ENCODE measurements at regions not wholly inside any gene's neighbourhood (a gene's known extent, or its start where the extent isn't known, plus 50 kb on each side); places are given as distances from the start of the nearest gene placed in this dataset.
A peak's percentile ranks its signal among the peaks of the same experiment; 100 is the strongest.

DNA sequence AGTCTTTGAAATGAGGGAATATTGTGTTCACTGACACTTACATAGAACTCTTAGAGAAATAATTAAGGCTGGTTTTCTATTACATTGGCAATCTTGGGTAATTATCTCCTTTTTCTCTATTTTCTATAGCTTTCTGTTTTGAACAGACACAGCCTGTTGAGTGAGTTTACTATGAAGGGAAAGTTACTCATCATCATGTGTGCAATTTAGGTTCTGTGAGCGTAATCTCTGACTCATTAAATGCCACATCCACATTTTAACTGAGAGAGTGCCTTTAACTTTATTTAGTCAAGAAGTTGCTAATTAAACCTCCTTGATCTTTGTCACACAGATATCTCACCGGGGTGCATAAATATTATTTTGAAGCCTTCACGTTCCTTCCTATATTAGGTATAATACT is 174.0 kb upstream of the SLC8A1 start:
- Histone ChIP-seq H3K36me3 (ENCODE audit: insufficient read depth in 1 of 2, low read depth in 1 of 2) (no peaks in the 10 kb centered on the region), H3K4me1 (no peaks in the 10 kb centered on the region), H3K9me3 (no peaks in the 10 kb centered on the region), H3K27ac (no peak overlapping the region), H3K4me3 (no peak overlapping the region), H3K27me3 (ENCODE audit: insufficient read depth in 3 of 3, low read length in 2 of 3) (no peaks in the 10 kb centered on the region)
- ATAC-seq, result no peak
- WGBS, 3 donors, result 85 to 88% (median 87%) methylated on average over 3 of the region's 3 CpGs
- no peak for DNase-seq
- no peak for TF ChIP-seq CTCF (IDR thresholded peaks at IDR 0.05)
- intact Hi-C loops (cut with DNase I), result no loop called here

DNA sequence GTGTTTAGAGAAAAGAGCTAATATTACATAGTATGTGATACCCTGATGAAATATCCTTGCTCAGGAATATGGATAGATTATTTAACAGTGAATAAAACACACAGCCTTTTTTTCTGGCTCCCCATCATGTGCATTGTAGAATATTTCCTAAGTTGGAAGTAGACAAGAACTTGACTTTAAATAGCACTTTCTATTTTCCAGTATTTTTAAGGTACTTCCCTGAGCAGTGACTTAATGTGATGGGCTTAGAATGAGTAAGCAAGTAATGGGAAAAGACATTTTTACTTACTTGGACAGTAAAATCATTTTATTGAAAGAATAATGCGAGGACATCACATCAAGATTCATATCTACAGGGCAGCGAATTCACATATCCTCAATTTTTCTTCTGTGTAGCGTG is 176.7 kb upstream of the SLC8A1 start:
- H3K4me1 ChIP-seq, result no peaks in the 10 kb centered on the region
- no peak overlapping the region for H3K4me3 ChIP-seq
- H3K27me3 ChIP-seq (ENCODE audit: insufficient read depth in 3 of 3, low read length in 2 of 3), result no peaks in the 10 kb centered on the region
- intact Hi-C loops (cut with DNase I), result no loop called here
- 60 to 63% (median 62%) methylated on average over 3 of the region's 3 CpGs for WGBS, 3 donors
- no peak overlapping the region for H3K27ac ChIP-seq
- no peak for TF ChIP-seq CTCF (IDR thresholded peaks at IDR 0.05)
- DNase-seq (no peak), ATAC-seq (no peak)
- H3K36me3 ChIP-seq (ENCODE audit: insufficient read depth in 1 of 2, low read depth in 1 of 2), result no peaks in the 10 kb centered on the region
- H3K9me3 ChIP-seq, result no peaks in the 10 kb centered on the region

DNA sequence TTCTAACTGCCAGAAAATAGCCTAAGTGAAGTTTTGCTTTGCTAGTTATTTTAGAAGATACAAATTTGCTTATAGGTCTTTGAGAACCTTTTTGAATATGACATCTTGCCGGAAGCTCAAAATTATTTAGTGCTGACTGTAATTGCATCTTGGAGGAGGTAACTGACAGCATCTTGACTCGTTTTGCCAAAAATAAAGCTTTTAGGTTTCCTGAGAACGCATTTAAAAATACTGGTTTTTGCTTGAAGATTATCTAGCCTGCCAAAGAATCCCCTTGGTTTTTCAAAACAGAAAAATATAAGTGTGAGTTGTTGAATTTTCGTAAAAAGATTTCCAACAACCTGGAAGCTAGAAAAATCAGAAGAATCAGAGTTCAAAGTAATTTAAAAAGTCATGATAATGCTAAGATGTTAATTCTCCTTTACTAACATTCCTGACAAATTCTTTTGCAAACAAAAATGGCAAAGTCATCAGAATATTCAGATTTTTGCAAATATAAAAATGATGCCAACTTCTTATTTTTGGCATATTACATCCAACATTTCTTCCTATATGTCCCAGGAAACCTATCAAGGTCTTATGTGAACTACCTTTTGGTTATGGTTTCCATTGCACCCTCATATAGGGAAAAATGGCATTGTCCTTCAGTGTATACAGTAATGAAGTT is 178.0 kb upstream of the SLC8A1 start:
- H3K4me1 ChIP-seq, result no peaks in the 10 kb centered on the region
- DNase-seq, result no peak

GRCh38 chr2:40639320-40639719 is 187.4 kb upstream of the SLC8A1 start:
- no peaks in the 10 kb centered on the region for H3K9me3 ChIP-seq
- H3K27ac ChIP-seq, result no peak overlapping the region
- 53 to 57% (median 55%) methylated on average over 4 of the region's 4 CpGs for WGBS, 3 donors
- no peaks in the 10 kb centered on the region for H3K4me1 ChIP-seq
- no peaks in the 10 kb centered on the region for H3K36me3 ChIP-seq (ENCODE audit: insufficient read depth in 1 of 2, low read depth in 1 of 2)
- ATAC-seq (peak in 1 of 4 donors; percentile 60), DNase-seq (peak in 1 of 2 donors; percentile 48)
- no peak overlapping the region for H3K4me3 ChIP-seq
- TF ChIP-seq CTCF (IDR thresholded peaks at IDR 0.05), result no peak
- H3K27me3 ChIP-seq (ENCODE audit: insufficient read depth in 3 of 3, low read length in 2 of 3), result no peaks in the 10 kb centered on the region
- intact Hi-C loops (cut with DNase I), result no loop called here

More for the DNA sequence above, 178.0 kb upstream of the SLC8A1 start:
- no peak for TF ChIP-seq CTCF (IDR thresholded peaks at IDR 0.05)
- no peaks in the 10 kb centered on the region for H3K9me3 ChIP-seq
- no peaks in the 10 kb centered on the region for H3K36me3 ChIP-seq (ENCODE audit: insufficient read depth in 1 of 2, low read depth in 1 of 2)
- intact Hi-C loops (cut with DNase I), result no loop called here
- H3K4me3 ChIP-seq, result no peak overlapping the region
- H3K27ac ChIP-seq, result no peak overlapping the region
- ATAC-seq, result no peak
- H3K27me3 ChIP-seq (ENCODE audit: insufficient read depth in 3 of 3, low read length in 2 of 3), result no peaks in the 10 kb centered on the region
- WGBS, 3 donors, result 72 to 79% (median 74%) methylated on average over 4 of the region's 4 CpGs

GRCh38 chr2:40642237-40642636 is 190.3 kb upstream of the SLC8A1 start:
- DNase-seq (no peak), ATAC-seq (no peak)
- 50 to 61% (median 51%) methylated on average over 1 of the region's 1 CpG for WGBS, 3 donors
- no peak overlapping the region for H3K27ac ChIP-seq
- no peak for TF ChIP-seq CTCF (IDR thresholded peaks at IDR 0.05)
- no peaks in the 10 kb centered on the region for H3K36me3 ChIP-seq (ENCODE audit: insufficient read depth in 1 of 2, low read depth in 1 of 2)
- H3K9me3 ChIP-seq, result no peaks in the 10 kb centered on the region
- no peak overlapping the region for H3K4me3 ChIP-seq
- no peaks in the 10 kb centered on the region for H3K27me3 ChIP-seq (ENCODE audit: insufficient read depth in 3 of 3, low read length in 2 of 3)
- no peaks in the 10 kb centered on the region for H3K4me1 ChIP-seq
- intact Hi-C loops (cut with DNase I), result no loop called here
